ENCODE measurements at regions not wholly inside any gene's neighbourhood (a gene's known extent, or its start where the extent isn't known, plus 50 kb on each side); places are given as distances from the start of the nearest gene placed in this dataset.

DNA sequence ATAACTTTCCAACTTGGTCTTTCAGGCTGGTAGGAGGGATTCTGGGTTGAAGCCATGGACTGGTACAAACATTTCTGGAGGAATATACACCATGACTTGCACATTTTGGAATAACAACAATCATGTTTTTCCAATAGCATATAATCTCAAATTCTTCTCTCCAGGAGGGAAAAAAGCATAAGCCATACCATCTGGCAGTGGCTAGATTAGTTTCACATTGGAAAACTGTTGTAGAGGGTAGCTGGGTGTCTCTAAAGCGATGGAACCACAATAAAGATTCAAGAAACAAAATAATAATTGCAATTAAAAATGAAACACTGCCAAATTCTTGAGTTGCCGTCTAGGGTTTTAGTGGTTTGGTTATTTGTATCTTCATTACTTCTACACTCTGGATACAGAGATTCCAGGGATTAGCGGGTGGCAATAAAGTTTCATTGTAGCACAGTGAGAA, 278.5 kb upstream of the RASGRP1 start:
- no peak for TF ChIP-seq EZH2 (IDR thresholded peaks at IDR 0.05; ENCODE audit: borderline replicate concordance, low read depth, low read length, poor library complexity, severe bottlenecking)
- TF ChIP-seq, protein P1, sequence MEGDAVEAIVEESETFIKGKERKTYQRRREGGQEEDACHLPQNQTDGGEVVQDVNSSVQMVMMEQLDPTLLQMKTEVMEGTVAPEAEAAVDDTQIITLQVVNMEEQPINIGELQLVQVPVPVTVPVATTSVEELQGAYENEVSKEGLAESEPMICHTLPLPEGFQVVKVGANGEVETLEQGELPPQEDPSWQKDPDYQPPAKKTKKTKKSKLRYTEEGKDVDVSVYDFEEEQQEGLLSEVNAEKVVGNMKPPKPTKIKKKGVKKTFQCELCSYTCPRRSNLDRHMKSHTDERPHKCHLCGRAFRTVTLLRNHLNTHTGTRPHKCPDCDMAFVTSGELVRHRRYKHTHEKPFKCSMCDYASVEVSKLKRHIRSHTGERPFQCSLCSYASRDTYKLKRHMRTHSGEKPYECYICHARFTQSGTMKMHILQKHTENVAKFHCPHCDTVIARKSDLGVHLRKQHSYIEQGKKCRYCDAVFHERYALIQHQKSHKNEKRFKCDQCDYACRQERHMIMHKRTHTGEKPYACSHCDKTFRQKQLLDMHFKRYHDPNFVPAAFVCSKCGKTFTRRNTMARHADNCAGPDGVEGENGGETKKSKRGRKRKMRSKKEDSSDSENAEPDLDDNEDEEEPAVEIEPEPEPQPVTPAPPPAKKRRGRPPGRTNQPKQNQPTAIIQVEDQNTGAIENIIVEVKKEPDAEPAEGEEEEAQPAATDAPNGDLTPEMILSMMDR (conservative IDR thresholded peaks at IDR 0.05; ENCODE audit: low read depth, low read length): no peak
- no peaks in the 10 kb centered on the region for H3K9me3 ChIP-seq (ENCODE audit: low read depth, low read length, poor library complexity, severe bottlenecking)
- no peaks in the 10 kb centered on the region for H3K4me1 ChIP-seq (ENCODE audit: insufficient read depth, low read length, poor library complexity, severe bottlenecking)
- intact Hi-C loops (cut with micrococcal nuclease; ENCODE audit: unreplicated experiment): no loop called here
- H3K27me3 ChIP-seq (replicated peaks; ENCODE audit: insufficient read depth, low read depth, low read length, poor library complexity): no peaks in the 10 kb centered on the region
- DNase-seq (ENCODE audit: low spot score): no peak
- POLR2A ChIA-PET (ENCODE audit: low non-redundant PET): no interaction called here
- H3K27ac ChIP-seq (ENCODE audit: low read depth, low read length, poor library complexity, severe bottlenecking): no peak overlapping the region
- no peak overlapping the region for H3K4me3 ChIP-seq (ENCODE audit: low read depth, low read length, poor library complexity, severe bottlenecking)
- no TSS peak for BruUV-seq (replicated peaks)
- CTCF ChIA-PET: no interaction called here
- H3K36me3 ChIP-seq (ENCODE audit: insufficient read depth, low read length, poor library complexity, severe bottlenecking): no peaks in the 10 kb centered on the region

DNA sequence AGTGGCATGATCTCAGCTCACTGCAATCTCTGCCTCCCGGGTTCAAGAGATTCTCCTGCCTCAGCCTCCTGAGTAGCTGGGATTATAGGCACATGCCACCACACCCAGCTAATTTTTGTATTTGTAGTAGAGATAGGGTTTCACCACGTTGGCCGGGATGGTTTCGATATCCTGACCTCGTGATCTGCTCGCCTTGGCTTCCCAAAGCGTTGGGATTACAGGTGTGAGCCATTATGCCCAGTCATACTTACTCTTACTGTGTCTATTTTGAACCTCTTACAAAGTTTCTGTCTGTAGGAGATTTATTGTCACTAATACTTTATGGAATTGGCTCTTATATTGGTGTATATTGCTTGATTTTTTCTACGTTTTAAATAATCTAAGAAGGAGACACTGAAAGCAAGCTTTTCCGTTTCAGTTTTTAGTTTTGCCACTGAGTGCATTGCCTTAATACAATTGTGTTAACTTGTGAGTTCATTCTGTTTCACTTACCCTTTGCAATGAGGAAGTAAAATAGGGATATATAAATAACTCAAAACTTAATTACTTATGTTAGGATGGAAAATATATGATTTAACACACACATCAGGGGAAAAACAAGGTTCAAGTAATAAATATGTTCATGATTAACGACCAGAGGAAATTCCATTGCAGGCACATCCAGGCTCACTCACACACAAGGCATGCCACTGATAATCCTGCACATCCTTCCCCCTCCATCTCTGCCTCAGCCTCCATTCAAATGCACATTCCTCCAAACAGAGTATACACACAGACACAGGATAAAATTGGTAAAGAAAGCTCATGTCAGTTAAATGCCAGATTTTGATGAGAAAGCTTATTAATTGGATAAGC, 279.3 kb upstream of the RASGRP1 start:
- H3K27me3 ChIP-seq (replicated peaks; ENCODE audit: insufficient read depth, low read depth, low read length, poor library complexity): no peaks in the 10 kb centered on the region
- no peaks in the 10 kb centered on the region for H3K4me1 ChIP-seq (ENCODE audit: insufficient read depth, low read length, poor library complexity, severe bottlenecking)
- TF ChIP-seq, protein P1 (conservative IDR thresholded peaks at IDR 0.05; ENCODE audit: low read depth, low read length): no peak
- TF ChIP-seq EZH2 (IDR thresholded peaks at IDR 0.05; ENCODE audit: borderline replicate concordance, low read depth, low read length, poor library complexity, severe bottlenecking): no peak
- no peak for DNase-seq (ENCODE audit: low spot score)
- H3K36me3 ChIP-seq (ENCODE audit: insufficient read depth, low read length, poor library complexity, severe bottlenecking): no peaks in the 10 kb centered on the region
- no peak overlapping the region for H3K4me3 ChIP-seq (ENCODE audit: low read depth, low read length, poor library complexity, severe bottlenecking)
- intact Hi-C loops (cut with micrococcal nuclease; ENCODE audit: unreplicated experiment): no loop called here
- H3K27ac ChIP-seq (ENCODE audit: low read depth, low read length, poor library complexity, severe bottlenecking): no peak overlapping the region
- no TSS peak for BruUV-seq (replicated peaks)
- CTCF ChIA-PET: no interaction called here
- POLR2A ChIA-PET (ENCODE audit: low non-redundant PET): no interaction called here
- no peaks in the 10 kb centered on the region for H3K9me3 ChIP-seq (ENCODE audit: low read depth, low read length, poor library complexity, severe bottlenecking)

DNA sequence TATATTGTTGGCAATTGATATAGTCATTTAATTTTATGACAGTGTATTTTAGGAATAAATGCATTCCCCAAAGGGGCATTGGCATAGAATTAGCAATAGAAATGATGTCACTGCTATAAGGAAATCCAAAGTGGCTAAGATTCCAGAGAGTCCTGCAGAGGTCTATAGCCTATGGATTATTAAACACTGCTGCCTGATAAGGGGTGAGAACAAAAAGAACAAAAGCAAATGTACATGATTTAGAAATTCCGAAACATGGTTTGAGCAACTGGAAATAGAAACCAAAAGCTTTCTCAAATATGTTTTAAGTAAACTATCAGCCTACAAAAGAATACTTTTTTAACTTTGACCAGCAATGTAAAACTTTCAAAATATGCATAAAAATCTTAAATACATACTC, 280.1 kb upstream of the RASGRP1 start:
- no TSS peak for BruUV-seq (replicated peaks)
- H3K27ac ChIP-seq (ENCODE audit: low read depth, low read length, poor library complexity, severe bottlenecking): no peak overlapping the region

More for the DNA sequence above, 280.1 kb upstream of the RASGRP1 start:
- intact Hi-C loops (cut with micrococcal nuclease; ENCODE audit: unreplicated experiment): no loop called here
- no peak overlapping the region for H3K4me3 ChIP-seq (ENCODE audit: low read depth, low read length, poor library complexity, severe bottlenecking)
- no peaks in the 10 kb centered on the region for H3K9me3 ChIP-seq (ENCODE audit: low read depth, low read length, poor library complexity, severe bottlenecking)
- H3K4me1 ChIP-seq (ENCODE audit: insufficient read depth, low read length, poor library complexity, severe bottlenecking): no peaks in the 10 kb centered on the region
- ChIA-PET POLR2A (ENCODE audit: low non-redundant PET) (no interaction called here), CTCF (no interaction called here)
- no peak for TF ChIP-seq EZH2 (IDR thresholded peaks at IDR 0.05; ENCODE audit: borderline replicate concordance, low read depth, low read length, poor library complexity, severe bottlenecking)
- TF ChIP-seq, protein P1 (conservative IDR thresholded peaks at IDR 0.05; ENCODE audit: low read depth, low read length): no peak
- no peak for DNase-seq (ENCODE audit: low spot score)
- no peaks in the 10 kb centered on the region for H3K27me3 ChIP-seq (replicated peaks; ENCODE audit: insufficient read depth, low read depth, low read length, poor library complexity)
- H3K36me3 ChIP-seq (ENCODE audit: insufficient read depth, low read length, poor library complexity, severe bottlenecking): no peaks in the 10 kb centered on the region
